CD4-positive, alpha-beta T cell treated with Interleukin-17A for 4 hours (primary cell): ENCODE measurements at regions not wholly inside any gene's neighbourhood (a gene's known extent, or its start where the extent isn't known, plus 50 kb on each side); places are given as distances from the start of the nearest gene placed in this dataset.
"Not testable (repeated sequence)": the region's sequence is repeated elsewhere in the genome, so short reads cannot be mapped to it uniquely, and the experiment has no call there.

Experiments used
- DNase-seq: peaks from one replicate; pipeline ENCODE4 v3.0.0-alpha.2; 2020; ENCODE audit warnings: mixed read lengths

GRCh38 chr3:61381745-61382392 lies 130.6 kb upstream of the FHIT start:
- peak; percentile 9 for DNase-seq

- DNase-seq = no peak
Observed at GRCh38 chr3:61387817-61388216, 136.6 kb upstream of the FHIT start.

- not testable (repeated sequence) for DNase-seq
Observed at GRCh38 chr3:61393480-61393947, 142.3 kb upstream of the FHIT start.

- DNase-seq = no peak
Observed at GRCh38 chr3:61401359-61401758, 150.1 kb upstream of the FHIT start.

GRCh38 chr3:61407397-61407796 lies 154.0 kb upstream of the PTPRG start:
- DNase-seq = no peak

- no peak for DNase-seq
Observed at GRCh38 chr3:61409638-61410037, 151.7 kb upstream of the PTPRG start.

DNA sequence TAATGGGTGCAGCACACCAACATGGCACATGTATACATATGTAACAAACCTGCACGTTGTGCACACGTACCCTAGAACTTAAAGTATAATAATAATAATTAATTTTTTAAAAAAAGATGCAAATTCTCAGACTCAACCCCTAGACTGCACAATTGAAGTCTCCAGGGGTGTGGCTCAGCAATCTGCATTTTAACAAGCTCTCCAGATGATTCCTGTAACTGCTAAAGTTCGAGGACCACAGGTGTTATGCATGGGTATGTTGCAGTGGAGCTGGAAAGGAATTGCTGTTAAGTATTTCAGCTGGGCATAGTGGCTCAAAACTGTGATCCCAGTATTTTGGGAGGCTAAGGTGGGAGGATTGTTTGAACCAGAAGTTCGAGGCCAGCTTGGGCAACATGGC lies 151.0 kb upstream of the PTPRG start:
- not testable (repeated sequence) for DNase-seq

DNA sequence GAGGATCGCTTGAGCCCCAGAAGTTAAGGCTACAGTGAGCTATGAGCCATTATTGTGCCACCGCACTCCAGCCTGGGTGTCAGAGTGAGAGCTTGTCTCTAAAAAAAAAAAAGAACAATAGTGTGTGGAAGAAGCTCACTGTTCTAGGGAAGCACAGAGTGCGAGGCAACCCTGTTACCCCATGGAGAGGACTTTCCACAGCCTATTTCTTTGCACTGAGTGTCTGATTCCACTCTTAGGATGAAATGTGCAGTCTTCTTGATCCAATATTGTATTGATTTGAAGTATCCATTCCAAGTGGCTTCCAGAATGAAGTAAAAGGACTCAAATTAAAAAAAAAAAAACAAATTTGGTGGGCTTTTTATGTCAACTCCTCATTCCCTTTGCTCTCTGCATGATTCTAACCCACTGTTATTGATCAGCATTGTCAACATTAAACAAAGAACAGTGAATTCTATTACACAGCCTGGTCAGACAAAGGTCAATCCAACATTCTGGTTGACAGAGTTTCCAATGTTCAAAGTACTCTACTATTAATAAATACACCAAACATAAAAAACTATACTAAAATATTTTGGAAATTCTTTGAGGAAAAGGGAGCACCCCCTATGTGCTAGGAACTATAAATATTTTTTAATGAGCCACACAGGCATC lies 150.2 kb upstream of the PTPRG start:
- no peak for DNase-seq

- DNase-seq = no peak
Observed at GRCh38 chr3:61414456-61414855, 146.9 kb upstream of the PTPRG start.

GRCh38 chr3:61415201-61415600 lies 146.2 kb upstream of the PTPRG start:
- no peak for DNase-seq

GRCh38 chr3:61416618-61417017 lies 144.8 kb upstream of the PTPRG start:
- DNase-seq = no peak

DNA sequence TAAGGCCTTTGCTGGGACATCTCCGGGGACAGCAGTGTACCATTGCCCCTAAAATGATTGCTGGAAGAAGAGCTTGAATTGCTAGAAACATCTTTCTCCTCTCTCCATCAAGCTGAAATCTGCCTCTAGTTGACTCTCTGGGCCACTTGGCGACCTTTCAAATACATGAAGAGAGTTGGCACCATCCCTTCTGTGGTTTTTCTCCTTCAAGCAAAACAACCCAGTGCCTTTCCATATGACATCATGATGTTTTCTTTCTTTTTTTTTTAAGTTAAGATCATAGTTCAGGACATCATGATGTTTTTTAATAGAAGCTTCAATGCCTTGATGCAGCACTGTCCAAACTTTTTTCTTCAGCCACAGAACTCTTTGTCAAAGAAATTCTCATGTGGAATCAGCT lies 144.0 kb upstream of the PTPRG start:
- DNase-seq = no peak

DNA sequence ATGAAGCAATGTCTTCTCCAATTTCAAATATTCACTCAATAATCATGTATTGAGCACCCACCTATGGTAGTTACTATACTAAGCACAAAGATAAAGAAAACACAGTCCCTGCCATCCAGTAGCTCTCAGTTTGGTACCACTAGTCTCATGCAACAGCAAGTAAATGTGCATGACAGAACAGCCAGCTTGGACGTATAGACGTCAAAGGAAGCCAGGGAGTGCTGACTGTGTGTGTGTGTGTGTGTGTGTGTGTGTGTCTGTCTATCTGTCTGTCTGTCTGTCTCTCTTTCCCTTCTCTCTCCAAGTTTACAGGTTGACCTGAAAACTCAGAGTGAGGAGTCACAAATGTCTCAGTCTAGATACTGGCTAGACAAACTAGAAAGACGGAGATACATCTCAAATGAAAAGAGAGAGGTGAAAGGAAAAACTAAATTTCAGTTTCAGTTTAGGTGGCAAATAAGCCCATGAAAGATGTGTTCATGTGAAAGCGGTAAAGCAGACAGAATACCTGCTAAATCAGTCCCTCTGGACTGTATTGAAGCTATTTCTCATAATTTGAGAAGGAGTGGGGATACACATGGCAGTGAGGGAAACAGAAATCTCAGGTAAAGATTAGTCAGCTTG lies 141.1 kb upstream of the PTPRG start:
- no peak for DNase-seq

DNA sequence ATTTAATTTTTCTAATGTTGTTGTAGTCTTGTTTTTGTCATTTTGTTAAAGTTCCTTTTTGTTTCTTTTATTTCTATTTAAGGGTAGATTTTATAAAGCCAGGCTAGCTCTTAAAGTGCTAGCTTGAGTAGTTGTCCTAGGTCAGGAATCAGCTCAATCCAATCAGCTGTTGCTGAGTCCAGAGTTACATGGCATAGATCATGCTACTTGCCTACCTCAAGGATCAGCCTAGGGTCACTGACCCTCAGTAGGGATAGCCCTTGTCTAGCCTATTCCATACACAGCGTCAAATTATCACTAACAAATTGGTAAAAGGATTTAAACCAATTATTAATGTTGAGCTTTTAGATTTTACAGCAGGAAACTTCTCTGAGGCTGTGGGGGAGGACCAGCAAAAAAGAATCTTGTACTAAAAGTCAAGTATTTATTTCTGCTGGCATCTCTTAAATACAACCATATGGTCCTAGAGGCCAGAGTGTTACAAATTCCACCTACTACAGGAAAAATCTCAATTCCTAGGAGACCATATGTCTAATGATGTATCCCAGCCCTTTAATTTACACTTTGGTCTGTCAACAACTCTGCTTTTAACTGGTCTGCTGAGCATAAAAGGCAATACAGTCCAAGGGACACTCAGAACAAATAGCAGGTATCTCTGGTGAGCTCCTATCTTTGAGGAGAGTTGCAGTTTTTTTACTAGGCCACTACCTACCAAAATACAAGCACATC lies 138.3 kb upstream of the PTPRG start:
- DNase-seq = no peak

GRCh38 chr3:61425356-61425755 lies 136.0 kb upstream of the PTPRG start:
- no peak for DNase-seq

GRCh38 chr3:61429106-61429505 lies 132.3 kb upstream of the PTPRG start:
- DNase-seq = no peak

- not testable (repeated sequence) for DNase-seq
Observed at GRCh38 chr3:61434901-61435300, 126.5 kb upstream of the PTPRG start.

DNA sequence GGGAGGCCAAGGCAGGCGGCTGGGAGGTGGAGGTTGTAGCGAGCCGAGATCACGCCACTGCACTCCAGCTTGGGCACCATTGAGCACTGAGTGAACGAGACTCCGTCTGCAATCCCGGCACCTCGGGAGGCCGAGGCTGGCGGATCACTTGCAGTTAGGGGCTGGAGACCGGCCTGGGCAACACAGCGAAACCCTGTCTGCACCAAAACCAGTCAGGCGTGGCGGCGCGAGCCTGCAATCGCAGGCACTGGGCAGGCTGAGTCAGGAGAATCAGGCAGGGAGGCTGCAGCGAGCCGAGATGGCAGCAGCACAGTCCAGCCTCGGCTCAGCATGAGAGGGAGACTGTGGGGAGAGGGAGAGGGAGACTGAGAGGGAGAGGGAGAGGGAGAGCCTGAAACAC lies 126.0 kb upstream of the PTPRG start:
- DNase-seq = not testable (repeated sequence)

DNA sequence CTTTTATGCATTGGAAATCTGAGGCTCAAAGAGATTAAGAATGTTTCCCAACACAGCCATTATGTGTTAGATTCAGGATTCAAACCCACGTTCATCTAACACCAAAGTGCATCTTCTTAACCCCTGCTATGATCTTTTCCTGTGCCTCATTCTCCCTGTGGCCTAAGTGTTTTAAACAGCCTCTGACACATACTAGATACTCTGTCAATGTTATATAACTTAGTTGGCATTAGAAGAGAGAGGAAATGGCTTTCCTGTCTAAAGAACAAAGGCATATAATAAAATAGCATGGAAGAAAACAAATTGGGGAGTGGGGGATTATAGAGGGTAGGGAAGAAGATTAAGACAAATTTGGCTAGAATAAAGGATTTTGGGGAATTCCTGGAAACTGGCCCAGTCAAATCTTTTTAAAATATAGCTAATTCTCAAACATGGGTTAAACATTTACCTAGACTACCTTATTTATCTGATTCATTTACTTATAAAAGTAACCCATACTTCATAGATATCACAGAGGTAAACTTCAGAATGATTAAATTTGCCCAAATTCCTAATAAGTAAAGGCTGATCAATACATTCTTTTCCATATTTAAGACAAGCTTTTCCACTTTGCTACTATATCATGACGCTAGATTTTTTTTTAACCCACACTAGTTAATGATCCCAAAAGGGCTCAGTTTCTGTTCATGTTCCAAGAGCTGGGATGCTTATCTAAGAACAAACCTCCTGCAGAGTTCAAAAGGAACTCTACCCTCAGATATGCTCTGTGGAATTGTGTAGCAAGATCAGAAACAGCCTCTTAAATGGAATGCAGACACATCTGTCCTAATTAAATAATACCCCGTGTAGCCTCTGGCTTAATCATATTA lies 122.9 kb upstream of the PTPRG start:
- no peak for DNase-seq

DNA sequence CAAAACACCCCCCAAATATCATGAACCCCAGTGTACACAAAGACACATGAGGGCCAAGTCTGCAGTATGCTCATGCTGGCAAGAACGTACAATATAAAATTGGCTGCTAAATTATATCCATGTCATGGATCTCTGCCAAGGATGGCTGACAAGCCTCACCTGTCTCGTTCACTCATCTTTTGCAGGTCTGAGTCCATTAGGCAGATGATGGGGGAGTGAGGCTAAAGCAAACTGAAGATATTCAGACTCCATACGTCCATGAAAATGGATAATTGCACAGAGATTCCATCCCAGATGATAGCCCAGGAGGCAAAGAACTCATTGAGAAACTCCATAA lies 122.3 kb upstream of the PTPRG start:
- no peak for DNase-seq

DNA sequence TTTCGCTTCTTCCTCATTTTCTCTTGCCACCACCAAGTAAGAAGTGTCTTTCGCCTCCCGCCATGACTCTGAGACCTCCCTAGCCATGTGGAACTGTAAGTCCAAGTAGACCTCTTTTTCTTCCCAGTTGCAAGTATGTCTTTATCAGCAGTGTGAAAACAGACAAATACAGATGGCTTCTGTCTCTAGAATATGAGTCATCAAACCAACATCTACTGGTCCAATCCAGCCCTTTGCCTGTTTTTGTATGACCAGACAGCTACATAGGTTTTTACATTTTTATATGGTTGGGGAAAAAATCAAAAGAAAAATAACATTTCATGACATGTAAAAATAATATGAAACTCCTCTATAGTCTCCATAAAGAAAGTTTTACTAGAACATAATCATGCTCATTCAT lies 118.7 kb upstream of the PTPRG start:
- no peak for DNase-seq

DNA sequence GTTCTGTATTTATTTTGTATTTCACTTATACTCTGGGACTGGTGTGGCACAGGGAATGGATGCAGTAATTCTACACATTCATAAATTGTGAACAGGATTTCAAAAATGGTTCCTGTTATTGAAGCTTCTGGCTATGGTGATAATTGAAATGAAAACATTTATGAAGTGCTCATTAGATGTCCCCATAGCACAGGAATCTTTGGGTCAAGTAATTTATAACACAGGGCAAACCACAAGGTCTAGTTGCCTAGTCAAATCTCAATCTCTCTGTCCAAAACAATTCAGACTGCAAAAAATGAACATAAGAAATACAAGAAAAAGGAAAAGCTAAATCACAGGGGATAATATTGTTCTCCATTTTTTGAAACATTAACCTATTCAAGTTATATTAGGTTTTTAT lies 117.5 kb upstream of the PTPRG start:
- DNase-seq = no peak

- no peak for DNase-seq
Observed at GRCh38 chr3:61444782-61445181, 116.6 kb upstream of the PTPRG start.
